SK-N-MC (cell line): ENCODE measurements at regions not wholly inside any gene's neighbourhood (a gene's known extent, or its start where the extent isn't known, plus 50 kb on each side); places are given as distances from the start of the nearest gene placed in this dataset.

Experiments
- DNase-seq: peaks from one replicate; pipeline ENCODE4 v3.0.0-alpha.2; 2011; ENCODE audit warnings: low read depth, low spot score
- H3K27ac ChIP-seq: fragments of 200-600 bp; sonication (generic); 2 replicates; pipeline ENCODE4 v1.5.1; 2016; ENCODE audit warnings: mixed run types
- H3K36me3 ChIP-seq: fragments of 200-600 bp; sonication (generic); 2 replicates; pipeline ENCODE4 v1.6.1; 2017; ENCODE audit warnings: antibody characterized with exemption, low read length, mixed read lengths; ENCODE audit not compliant: insufficient read depth
- H3K4me3 ChIP-seq: fragments of 200-600 bp; sonication (generic); 2 replicates; pipeline ENCODE4 v1.5.1; 2016
- H3K9ac ChIP-seq: fragments of 200-600 bp; sonication (generic); 2 replicates; pipeline ENCODE4 v1.8.0; 2017; ENCODE audit warnings: mixed run types, mixed read lengths; ENCODE audit not compliant: insufficient read length
- H3K9me3 ChIP-seq: fragments of 200-600 bp; sonication (generic); 2 replicates; pipeline ENCODE4 v1.6.1; 2017; ENCODE audit warnings: low read depth, mild to moderate bottlenecking, antibody characterized with exemption, low read length, moderate library complexity, mixed read lengths
- EZH2 ChIP-seq: fragments of 200-600 bp; sonication (generic); IDR thresholded peaks from one replicate; pipeline ENCODE4 v1.6.1; 2017; ENCODE audit warnings: antibody characterized with exemption
- FOXP2 ChIP-seq: optimal IDR thresholded peaks from 2 replicates; pipeline ENCODE3; 2011; ENCODE audit warnings: mild to moderate bottlenecking, moderate library complexity; ENCODE audit not compliant: insufficient read depth; ENCODE audit errors: extremely low read length, control extremely low read depth
- POLR2AphosphoS5 ChIP-seq: IDR thresholded peaks from 2 replicates; pipeline ENCODE4 v1.6.1; 2012; ENCODE audit warnings: mild to moderate bottlenecking, low read depth, low read length, borderline replicate concordance

- H3K4me3 ChIP-seq: no peak overlapping the region
- TF ChIP-seq FOXP2: no peak
- no peak for DNase-seq
- H3K9me3 ChIP-seq: no peaks in the 10 kb centered on the region
- H3K9ac ChIP-seq: no peak overlapping the region
- no peak overlapping the region for H3K27ac ChIP-seq
- H3K36me3 ChIP-seq: no peaks in the 10 kb centered on the region
Observed at GRCh38 chrX:5458300-5458842, 770.3 kb downstream of the NLGN4X start.

- Histone ChIP-seq H3K27ac (no peak overlapping the region), H3K4me3 (no peak overlapping the region), H3K9me3 (no peaks in the 10 kb centered on the region), H3K9ac (no peak overlapping the region), H3K36me3 (no peaks in the 10 kb centered on the region)
- TF ChIP-seq EZH2: no peak
- no peak for TF ChIP-seq POLR2AphosphoS5
- TF ChIP-seq FOXP2: no peak
- no peak for DNase-seq
Observed at GRCh38 chrX:5449323-5449722, 779.3 kb downstream of the NLGN4X start.

GRCh38 chrX:5431823-5432222 is 796.8 kb downstream of the NLGN4X start:
- Histone ChIP-seq H3K36me3 (no peaks in the 10 kb centered on the region), H3K27ac (no peak overlapping the region), H3K9ac (no peak overlapping the region), H3K9me3 (no peaks in the 10 kb centered on the region), H3K4me3 (peak overlapping the region; percentile 50; the same call in 1 of the 2 replicates)
- no peak for TF ChIP-seq POLR2AphosphoS5
- TF ChIP-seq FOXP2: no peak
- TF ChIP-seq EZH2: no peak
- DNase-seq: no peak

- Histone ChIP-seq H3K4me3 (no peak overlapping the region), H3K27ac (no peak overlapping the region), H3K9ac (no peak overlapping the region), H3K9me3 (no peaks in the 10 kb centered on the region), H3K36me3 (no peaks in the 10 kb centered on the region)
- DNase-seq: no peak
- TF ChIP-seq POLR2AphosphoS5 (no peak), EZH2 (no peak), FOXP2 (no peak)
Observed at GRCh38 chrX:5425119-5425518, 803.5 kb downstream of the NLGN4X start.

- H3K9me3 ChIP-seq: no peaks in the 10 kb centered on the region
- H3K9ac ChIP-seq: no peak overlapping the region
- H3K36me3 ChIP-seq: no peaks in the 10 kb centered on the region
- no peak for DNase-seq
- no peak overlapping the region for H3K4me3 ChIP-seq
- TF ChIP-seq EZH2 (no peak), FOXP2 (no peak), POLR2AphosphoS5 (no peak)
- H3K27ac ChIP-seq: no peak overlapping the region
Observed at GRCh38 chrX:5417381-5417780, 811.3 kb downstream of the NLGN4X start.

GRCh38 chrX:5415738-5416137 is 812.9 kb downstream of the NLGN4X start:
- no peak overlapping the region for H3K9ac ChIP-seq
- no peak for DNase-seq
- H3K27ac ChIP-seq: no peak overlapping the region
- TF ChIP-seq EZH2: no peak
- TF ChIP-seq FOXP2: no peak
- no peak for TF ChIP-seq POLR2AphosphoS5
- no peaks in the 10 kb centered on the region for H3K9me3 ChIP-seq
- H3K4me3 ChIP-seq: no peak overlapping the region
- H3K36me3 ChIP-seq: no peaks in the 10 kb centered on the region

- no peaks in the 10 kb centered on the region for H3K36me3 ChIP-seq
- DNase-seq: no peak
- H3K9ac ChIP-seq: no peak overlapping the region
- no peak overlapping the region for H3K27ac ChIP-seq
- no peak overlapping the region for H3K4me3 ChIP-seq
- H3K9me3 ChIP-seq: no peaks in the 10 kb centered on the region
- TF ChIP-seq EZH2: no peak
- TF ChIP-seq POLR2AphosphoS5: no peak
- TF ChIP-seq FOXP2: no peak
Observed at GRCh38 chrX:5409106-5409505, 819.6 kb downstream of the NLGN4X start.

GRCh38 chrX:5402461-5402860 is 826.2 kb downstream of the NLGN4X start:
- DNase-seq: no peak
- Histone ChIP-seq H3K4me3 (no peak overlapping the region), H3K36me3 (no peaks in the 10 kb centered on the region), H3K9me3 (no peaks in the 10 kb centered on the region), H3K27ac (no peak overlapping the region), H3K9ac (no peak overlapping the region)
- TF ChIP-seq EZH2 (no peak), FOXP2 (no peak), POLR2AphosphoS5 (no peak)

GRCh38 chrX:5399403-5399802 is 829.3 kb downstream of the NLGN4X start:
- no peaks in the 10 kb centered on the region for H3K9me3 ChIP-seq
- H3K36me3 ChIP-seq: no peaks in the 10 kb centered on the region
- no peak overlapping the region for H3K9ac ChIP-seq
- H3K27ac ChIP-seq: peak overlapping the region; percentile 76
- DNase-seq: peak; percentile 81
- peak overlapping the region; percentile 55 for H3K4me3 ChIP-seq
- TF ChIP-seq FOXP2 (no peak), EZH2 (no peak), POLR2AphosphoS5 (peak; percentile 31; the same call in 1 of the 2 replicates)
